Testis (tissue), 2 donors: ENCODE measurements at regions not wholly inside any gene's neighbourhood (a gene's known extent, or its start where the extent isn't known, plus 50 kb on each side); places are given as distances from the start of the nearest gene placed in this dataset.

Experiments used
- CTCF ChIP-seq, 3 experiments: fragments of 450-650 bp in 2 of 3; fragments of 200-600 bp in 1 of 3; sonication (generic) in 1 of 3; IDR thresholded peaks; one replicate each; pipeline ENCODE4 v1.5.1; 2016 to 2019; ENCODE audit warnings: antibody characterized with exemption in 3 of 3, mild to moderate bottlenecking in 2 of 3, moderate library complexity in 1 of 3
- POLR2A ChIP-seq: fragments of 450-650 bp; IDR thresholded peaks from one replicate; pipeline ENCODE4 v1.6.1; 2017; ENCODE audit warnings: antibody characterized with exemption, mild to moderate bottlenecking, moderate library complexity

- TF ChIP-seq CTCF (IDR thresholded peaks at IDR 0.05) (no peak), POLR2A (no peak)
Measured at GRCh38 chr12:17348311-17348710, 741.7 kb downstream of the RERGL start.
